Inflammatory macrophage treated with lipopolysaccharide for 4 hours (primary cell): ENCODE measurements at regions not wholly inside any gene's neighbourhood (a gene's known extent, or its start where the extent isn't known, plus 50 kb on each side); places are given as distances from the start of the nearest gene placed in this dataset.

Source experiments
- DNase-seq: peaks from one replicate; pipeline ENCODE4 v3.0.0-alpha.2; 2020

DNA sequence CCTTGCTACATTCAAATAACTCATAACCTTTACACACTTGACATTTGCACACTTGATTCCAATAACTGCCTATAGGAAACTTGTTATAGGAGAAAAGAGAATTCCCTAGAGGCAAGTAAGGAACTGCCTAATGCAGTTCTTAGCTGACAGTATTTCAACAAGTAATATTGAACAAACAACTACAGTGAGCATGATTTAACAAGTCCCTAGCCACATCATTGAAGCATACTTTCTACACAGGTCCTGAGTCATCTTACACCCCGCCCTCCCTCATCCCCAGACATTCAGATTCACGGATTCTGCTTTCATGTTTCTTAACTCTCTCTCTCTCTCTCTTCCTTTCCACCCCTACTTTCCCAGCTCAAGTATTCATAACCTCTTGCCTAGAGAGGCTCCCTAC lies 153.5 kb downstream of the LSM5 start:
- DNase-seq: no peak

GRCh38 chr7:32335107-32335506 lies 155.1 kb downstream of the LSM5 start:
- DNase-seq: no peak

DNA sequence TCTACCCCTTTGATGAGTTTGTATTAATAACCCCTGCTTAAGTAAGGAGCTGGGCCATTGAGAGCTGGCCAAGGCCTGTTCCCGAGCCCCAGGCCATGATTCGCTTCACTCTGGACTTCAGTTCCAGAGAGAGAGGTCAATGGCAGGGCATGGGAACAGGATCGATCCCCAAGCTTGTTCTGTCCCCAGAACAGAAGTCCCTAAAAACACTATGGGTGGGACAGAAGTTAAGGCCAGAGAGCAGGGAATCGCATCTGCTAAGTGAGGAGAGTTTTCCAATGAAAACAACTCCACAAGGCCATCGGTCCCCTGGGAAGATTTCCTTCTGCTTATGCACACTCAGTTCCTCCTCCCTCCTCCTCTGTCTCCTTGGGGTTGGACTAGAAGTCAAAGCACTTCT lies 159.6 kb downstream of the LSM5 start:
- no peak for DNase-seq

GRCh38 chr7:32326078-32326477 lies 164.1 kb downstream of the LSM5 start:
- no peak for DNase-seq

DNA sequence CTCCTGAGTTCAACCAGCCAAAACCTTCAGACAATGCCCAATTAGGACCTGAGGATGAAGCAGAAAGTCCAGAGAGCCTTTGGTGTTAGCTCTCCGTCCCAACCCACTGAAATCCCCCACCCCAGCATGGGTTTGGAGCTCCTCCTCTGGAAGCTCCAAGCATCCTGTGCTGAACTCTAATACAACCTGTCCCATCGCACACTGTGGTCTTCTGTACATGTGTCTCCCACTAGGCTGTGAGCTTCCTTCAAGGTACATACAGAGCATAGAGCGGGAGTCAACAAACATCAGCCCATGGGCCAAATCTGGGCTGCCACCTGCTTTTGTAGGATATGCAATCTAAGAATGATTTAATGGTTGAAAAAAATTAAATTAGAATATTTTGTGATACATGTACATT lies 166.5 kb downstream of the LSM5 start:
- no peak for DNase-seq

GRCh38 chr7:32319012-32319382 lies 171.2 kb downstream of the LSM5 start:
- DNase-seq: no peak

GRCh38 chr7:32318300-32319011 lies 171.7 kb downstream of the LSM5 start:
- DNase-seq: no peak

DNA sequence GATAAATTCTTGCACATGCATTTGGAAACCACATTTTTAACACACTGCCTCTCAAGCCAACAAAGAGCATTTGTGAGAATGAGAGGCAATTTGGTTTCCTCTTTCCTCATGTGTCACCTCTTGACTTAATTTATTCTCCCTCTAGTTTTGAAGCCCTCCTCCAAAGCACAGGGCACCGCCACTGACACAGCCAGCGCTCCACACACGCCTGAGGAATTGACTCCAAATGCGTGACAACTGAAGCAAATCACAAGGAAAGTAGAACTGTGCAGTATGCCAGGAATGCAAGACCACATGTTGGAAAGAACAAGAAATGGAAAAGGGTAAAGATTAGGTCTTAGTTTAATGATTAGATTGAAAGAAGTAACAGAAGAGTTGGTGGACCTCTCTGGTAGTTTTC lies 173.3 kb downstream of the LSM5 start:
- no peak for DNase-seq

GRCh38 chr7:32314761-32315160 lies 175.4 kb downstream of the LSM5 start:
- no peak for DNase-seq

- DNase-seq: no peak
These were observed 188.8 kb downstream of the LSM5 start for GRCh38 chr7:32301427-32301826.

GRCh38 chr7:32299133-32299702 lies 191.0 kb downstream of the LSM5 start:
- DNase-seq: no peak

DNA sequence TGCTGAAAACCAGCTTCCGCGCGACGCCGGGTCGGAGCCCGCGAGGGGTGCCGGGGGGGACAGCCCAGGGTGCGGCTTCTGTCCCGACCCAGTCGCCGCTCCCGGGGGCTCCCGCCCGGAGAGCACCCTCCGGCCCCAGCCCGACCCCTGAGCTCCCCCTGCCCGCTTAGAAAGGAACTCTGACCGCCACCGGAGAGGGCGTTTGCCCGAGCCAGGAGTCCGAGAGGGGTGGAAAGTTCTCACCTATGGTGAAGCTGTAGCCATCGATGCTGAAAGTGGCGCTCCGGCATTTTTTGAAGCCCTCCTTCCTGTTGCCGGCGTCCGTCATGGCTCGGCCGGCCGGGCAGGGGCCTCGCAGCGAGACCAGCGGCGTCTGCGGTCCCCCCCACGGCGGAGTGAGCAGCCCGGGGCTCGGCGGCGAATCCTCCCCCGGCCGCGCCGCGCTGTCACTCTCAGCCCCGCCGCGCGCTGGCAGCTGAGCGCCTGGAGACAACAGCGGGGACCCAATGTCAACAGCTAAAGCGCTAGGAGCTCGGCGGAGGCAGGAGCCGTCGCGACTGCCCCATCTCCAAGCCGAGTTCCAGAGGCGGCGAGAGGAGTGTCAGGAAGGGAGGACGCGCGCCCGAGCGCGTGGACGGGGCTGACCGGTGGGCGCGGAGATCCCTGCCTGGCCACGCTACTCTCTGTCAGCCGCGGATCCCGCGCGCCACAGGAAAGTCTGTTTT lies 191.6 kb downstream of the LSM5 start:
- no peak for DNase-seq

DNA sequence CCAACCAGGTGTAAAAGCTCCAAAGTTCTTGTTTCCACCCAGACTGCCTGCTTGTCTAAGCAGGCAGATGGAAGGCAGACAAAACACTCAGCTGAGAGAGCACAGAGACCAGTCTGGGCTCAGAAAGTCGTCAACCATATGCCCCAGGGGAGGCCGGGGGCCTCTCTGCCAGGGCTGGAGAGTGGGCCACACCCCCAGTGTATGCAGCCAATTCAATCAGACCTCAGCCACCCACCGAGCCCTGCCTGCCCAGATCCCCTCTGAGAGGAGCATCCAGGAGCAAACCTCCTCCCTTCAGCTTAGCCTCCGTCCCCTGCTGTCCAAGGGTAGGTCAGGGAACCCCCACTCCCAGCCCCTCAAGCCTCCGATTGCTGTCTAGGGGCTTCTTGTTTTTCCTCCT lies 196.3 kb downstream of the LSM5 start:
- no peak for DNase-seq

DNA sequence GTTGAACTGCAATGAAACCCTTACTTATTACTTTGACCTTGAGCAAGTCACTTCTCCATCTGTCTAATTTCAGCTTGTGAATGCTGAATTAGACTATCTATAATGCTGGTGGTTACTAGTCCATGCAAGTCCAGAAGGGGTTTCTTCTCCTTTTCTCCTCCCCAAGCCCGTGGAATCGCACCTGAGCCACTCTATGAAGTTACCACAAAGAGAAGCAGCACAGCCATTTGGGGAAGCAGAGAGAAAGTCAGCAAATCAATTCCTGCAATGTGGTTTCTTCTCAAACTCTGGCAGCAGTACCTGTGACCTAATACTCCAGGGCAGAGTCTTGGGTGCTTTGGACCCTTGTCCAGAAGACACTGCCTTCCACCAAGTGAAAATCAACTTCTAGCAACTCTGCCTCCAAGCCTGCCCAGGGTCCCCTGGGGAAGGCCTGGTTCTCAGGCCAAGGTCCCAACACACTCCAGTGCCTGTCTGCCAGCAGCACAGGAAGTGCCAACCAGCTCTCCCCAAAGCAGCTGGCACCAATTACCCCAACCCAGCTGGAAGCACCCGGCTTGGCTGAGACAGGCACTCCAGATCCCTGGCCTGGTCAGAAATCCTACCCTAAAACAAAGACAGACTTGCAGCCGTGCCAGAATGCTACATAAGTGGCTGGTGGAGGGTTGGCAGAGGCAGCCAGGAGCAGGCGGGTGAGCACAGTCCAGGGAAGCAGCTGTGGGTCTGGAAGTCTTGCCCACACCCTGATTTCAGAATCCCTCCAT lies 200.3 kb downstream of the LSM5 start:
- no peak for DNase-seq

DNA sequence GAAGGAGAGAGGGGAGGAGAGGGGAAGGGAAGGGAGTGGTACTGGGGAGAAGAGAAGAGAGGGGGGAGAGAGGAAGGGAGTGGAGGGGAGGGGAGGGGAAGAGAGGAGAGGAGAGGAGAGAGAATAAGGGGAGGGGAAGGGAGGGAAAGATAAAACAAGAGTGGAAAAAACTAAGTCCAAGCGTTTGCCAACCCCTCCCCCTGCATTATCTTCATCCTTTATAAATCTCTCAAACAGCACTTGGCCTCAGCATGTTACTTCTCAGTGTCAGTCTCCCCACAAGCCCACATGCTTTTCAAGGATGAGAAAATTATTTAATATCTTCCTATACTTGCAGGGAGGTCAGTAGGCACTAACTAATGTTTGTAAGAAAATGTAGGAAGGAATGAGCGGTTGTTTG lies 204.5 kb downstream of the LSM5 start:
- DNase-seq: no peak

- DNase-seq: no peak
These were observed 206.6 kb downstream of the LSM5 start for GRCh38 chr7:32283546-32283945.

DNA sequence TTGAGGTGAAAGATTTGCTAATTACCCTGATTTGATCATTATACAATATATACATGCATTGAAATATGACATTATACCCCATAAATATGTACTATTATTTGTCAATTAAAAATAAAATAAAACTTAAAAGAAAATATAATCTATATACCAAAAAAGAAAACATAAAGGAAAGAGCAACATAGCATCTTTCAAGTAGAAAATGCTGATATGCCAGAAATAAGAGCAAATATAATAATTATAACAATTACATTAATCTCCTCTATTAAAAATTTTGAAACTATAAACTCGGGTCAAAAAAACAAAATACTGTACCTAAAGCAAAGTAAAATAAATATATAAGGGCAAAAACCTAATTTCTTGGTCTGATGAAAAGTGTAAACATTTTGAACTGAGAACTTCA lies 209.3 kb upstream of the PDE1C start:
- DNase-seq: no peak

- no peak for DNase-seq
These were observed 205.2 kb upstream of the PDE1C start for GRCh38 chr7:32275216-32276009.

- no peak for DNase-seq
These were observed 203.1 kb upstream of the PDE1C start for GRCh38 chr7:32273297-32273696.

- no peak for DNase-seq
These were observed 196.8 kb upstream of the PDE1C start for GRCh38 chr7:32266932-32267475.

- DNase-seq: no peak
These were observed 194.6 kb upstream of the PDE1C start for GRCh38 chr7:32264702-32265284.

- no peak for DNase-seq
These were observed 193.4 kb upstream of the PDE1C start for GRCh38 chr7:32263611-32264010.
